Activated CD4-positive, alpha-beta T cell treated with anti-CD3 and anti-CD28 coated beads for 24 hours (primary cell): ENCODE measurements at regions not wholly inside any gene's neighbourhood (a gene's known extent, or its start where the extent isn't known, plus 50 kb on each side); places are given as distances from the start of the nearest gene placed in this dataset.

Source experiments
- DNase-seq, 2 donors: peaks; one replicate each; pipeline ENCODE4 v3.0.0-alpha.2; 2020; ENCODE audit warnings: low read depth in 2 of 2

DNA sequence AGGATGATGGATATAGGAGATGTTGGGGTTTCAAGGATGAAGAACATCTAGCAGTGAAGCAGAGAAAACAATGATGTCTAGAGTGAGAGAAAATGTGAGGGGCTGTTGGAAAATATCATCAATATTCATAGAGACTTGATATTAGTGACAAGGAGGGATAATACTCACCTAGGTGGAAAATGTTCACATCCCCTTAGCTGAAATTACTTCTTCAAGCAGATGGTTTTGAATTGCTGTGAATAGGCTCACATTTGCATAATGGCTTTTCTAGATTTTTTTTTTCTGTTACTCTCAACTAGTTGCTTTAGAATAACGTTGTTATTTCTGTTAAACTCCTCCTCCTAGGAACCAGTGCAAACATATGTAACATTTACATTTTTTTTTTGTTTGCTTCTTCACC is 61.6 kb upstream of the MAP1B start:
- DNase-seq = no peak

- DNase-seq = no peak
Observed at GRCh38 chr5:72046106-72046505, 61.2 kb upstream of the MAP1B start.

GRCh38 chr5:72055636-72056035 is 51.6 kb upstream of the MAP1B start:
- no peak for DNase-seq
